Keratinocyte (primary cell): ENCODE measurements at regions not wholly inside any gene's neighbourhood (a gene's known extent, or its start where the extent isn't known, plus 50 kb on each side); places are given as distances from the start of the nearest gene placed in this dataset.

Experiments
- DNase-seq: peaks from one replicate; pipeline ENCODE4 v3.0.0-alpha.2; 2011; ENCODE audit warnings: low read depth, missing footprints, low spot score
- FAIRE-seq: peaks from 2 replicates; lab custom pipeline; 2011; peaks lifted over from hg19 to GRCh38; lab: Jason Lieb, UNC
- H2AFZ ChIP-seq: 2 replicates; pipeline ENCODE4 v1.6.0; 2012; ENCODE audit warnings: low read length, control low read depth, inconsistent platforms; ENCODE audit not compliant: control insufficient read depth
- H3K27ac ChIP-seq: 2 replicates; pipeline ENCODE4 v1.5.1; 2011; ENCODE audit warnings: low read length; ENCODE audit not compliant: control insufficient read depth, insufficient read depth
- H3K27me3 ChIP-seq: 3 replicates; pipeline ENCODE4 v1.6.0; 2011; ENCODE audit warnings: low read length; ENCODE audit not compliant: control insufficient read depth, insufficient read depth; ENCODE audit errors: extremely low read depth
- H3K36me3 ChIP-seq, 2 experiments: 2 replicates in 1 of 2; 3 replicates in 1 of 2; pipeline ENCODE4 v1.5.1; 2011; ENCODE audit warnings: low read length in 2 of 2, mild to moderate bottlenecking in 1 of 2; ENCODE audit not compliant: control insufficient read depth in 2 of 2, insufficient read depth in 2 of 2; ENCODE audit errors: extremely low read depth in 1 of 2
- H3K4me1 ChIP-seq: 3 replicates; pipeline ENCODE4 v1.5.1; 2011; ENCODE audit warnings: low read length; ENCODE audit not compliant: control insufficient read depth, insufficient read depth; ENCODE audit errors: extremely low read depth
- H3K4me2 ChIP-seq: 3 replicates; pipeline ENCODE4 v1.6.0; 2011; ENCODE audit warnings: low read depth, low read length; ENCODE audit not compliant: control insufficient read depth, insufficient read depth; ENCODE audit errors: extremely low read depth
- H3K4me3 ChIP-seq, 3 experiments: fragments of 200-600 bp in 1 of 3; sonication (generic) in 1 of 3; 2 replicates in 2 of 3; 3 replicates in 1 of 3; pipeline ENCODE4 v1.5.1; 2011 to 2016; ENCODE audit warnings: low read length in 3 of 3, mild to moderate bottlenecking in 3 of 3, control low read depth in 2 of 3, inconsistent platforms in 1 of 3, low read depth in 1 of 3, mixed read lengths in 1 of 3, mixed run types in 1 of 3, moderate library complexity in 1 of 3; ENCODE audit not compliant: control insufficient read depth in 2 of 3, insufficient read depth in 2 of 3; ENCODE audit errors: extremely low read depth in 1 of 3
- H3K79me2 ChIP-seq: 2 replicates; pipeline ENCODE4 v1.6.0; 2012; ENCODE audit warnings: low read length; ENCODE audit not compliant: control insufficient read depth, insufficient read depth
- H3K9ac ChIP-seq: 3 replicates; pipeline ENCODE4 v1.6.0; 2011; ENCODE audit warnings: low read length; ENCODE audit not compliant: control insufficient read depth, insufficient read depth; ENCODE audit errors: extremely low read depth
- H3K9me1 ChIP-seq: 3 replicates; pipeline ENCODE4 v1.6.0; 2011; ENCODE audit warnings: low read length; ENCODE audit not compliant: control insufficient read depth, insufficient read depth; ENCODE audit errors: extremely low read depth
- H3K9me3 ChIP-seq: 2 replicates; pipeline ENCODE4 v1.5.1; 2012; ENCODE audit warnings: low read depth, low read length; ENCODE audit not compliant: control insufficient read depth
- H4K20me1 ChIP-seq: 3 replicates; pipeline ENCODE4 v1.6.0; 2011; ENCODE audit warnings: low read length; ENCODE audit not compliant: control insufficient read depth, insufficient read depth; ENCODE audit errors: extremely low read depth
- CTCF ChIP-seq, 3 experiments: IDR thresholded peaks in 1 of 3; conservative IDR thresholded peaks in 1 of 3; optimal IDR thresholded peaks in 1 of 3; 2 replicates in 2 of 3; 3 replicates in 1 of 3; pipeline versions ENCODE3 to v1.5.1; 2011; ENCODE audit warnings: low read length in 3 of 3, mild to moderate bottlenecking in 3 of 3, moderate library complexity in 2 of 3, control low read depth in 1 of 3, inconsistent platforms in 1 of 3; ENCODE audit not compliant: insufficient read depth in 2 of 3; ENCODE audit errors: extremely low read depth in 1 of 3
- EZH2 ChIP-seq: IDR thresholded peaks from one replicate; pipeline ENCODE4 v1.6.1; 2012; ENCODE audit warnings: inconsistent platforms, mild to moderate bottlenecking, low read length, moderate library complexity
- dilution Hi-C: fragments of 300-500 bp; cut with MboI; formaldehyde crosslinking; loops from one replicate; pipeline ENCODE4 v1.7.0; 2020; ENCODE audit warnings: low sequenced_read_pairs; ENCODE audit not compliant: extremely low pct_ligation_motif_present

- dilution Hi-C loops = no loop called here
- Histone ChIP-seq H3K4me1 (peaks cover 22% of the 10 kb centered on the region), H3K4me2 (no peak overlapping the region), H3K9ac (no peak overlapping the region), H4K20me1 (no peaks in the 10 kb centered on the region), H3K4me3 (no peak overlapping the region), H3K27me3 (no peaks in the 10 kb centered on the region), H3K36me3 (no peaks in the 10 kb centered on the region), H3K9me3 (no peaks in the 10 kb centered on the region), H3K9me1 (no peaks in the 10 kb centered on the region), H3K79me2 (no peaks in the 10 kb centered on the region), H3K27ac (no peak overlapping the region), H2AFZ (no peak overlapping the region)
- no peak for DNase-seq
- TF ChIP-seq EZH2 (no peak), CTCF (optimal IDR thresholded peaks at IDR 0.05 in 1 of 3, IDR thresholded peaks at IDR 0.05 in 1 of 3, conservative IDR thresholded peaks at IDR 0.05 in 1 of 3; ENCODE audit: extremely low read depth in 1 of 3, insufficient read depth in 2 of 3, low read length in 3 of 3) (no peak)
- FAIRE-seq = no peak
Measured at GRCh38 chr5:74123929-74124328, 497.9 kb downstream of the ARHGEF28 start.

GRCh38 chr5:74122979-74123590, 497.1 kb downstream of the ARHGEF28 start:
- Histone ChIP-seq H3K4me2 (no peak overlapping the region), H3K79me2 (no peaks in the 10 kb centered on the region), H3K27ac (no peak overlapping the region), H3K9me3 (no peaks in the 10 kb centered on the region), H3K4me3 (no peak overlapping the region), H4K20me1 (no peaks in the 10 kb centered on the region), H3K9ac (no peak overlapping the region), H3K9me1 (no peaks in the 10 kb centered on the region), H2AFZ (no peak overlapping the region), H3K36me3 (no peaks in the 10 kb centered on the region), H3K27me3 (no peaks in the 10 kb centered on the region), H3K4me1 (peaks cover 17% of the 10 kb centered on the region)
- TF ChIP-seq CTCF (optimal IDR thresholded peaks at IDR 0.05 in 1 of 3, IDR thresholded peaks at IDR 0.05 in 1 of 3, conservative IDR thresholded peaks at IDR 0.05 in 1 of 3; ENCODE audit: extremely low read depth in 1 of 3, insufficient read depth in 2 of 3, low read length in 3 of 3) (no peak), EZH2 (no peak)
- dilution Hi-C loops = no loop called here
- FAIRE-seq = no peak
- no peak for DNase-seq
